RWPE2 (cell line): ENCODE measurements at regions not wholly inside any gene's neighbourhood (a gene's known extent, or its start where the extent isn't known, plus 50 kb on each side); places are given as distances from the start of the nearest gene placed in this dataset.

ENCODE experiments used
- ATAC-seq: fragments of 200-7000 bp; cut with Tn5 transposase; 3 replicates; pipeline ENCODE4 v1.9.1; 2021; ENCODE audit warnings: low read depth
- DNase-seq: peaks from one replicate; pipeline ENCODE4 v3.0.0-alpha.2; 2020; ENCODE audit warnings: low spot score
- H3K27ac ChIP-seq: fragments of 450-650 bp; 2 replicates; pipeline ENCODE4 v1.5.1; 2017; ENCODE audit warnings: mild to moderate bottlenecking; ENCODE audit not compliant: poor library complexity, severe bottlenecking
- H3K27me3 ChIP-seq: fragments of 250-450 bp; sonication (Bioruptor Pico); 2 replicates; pipeline ENCODE4 v1.5.1; 2021; ENCODE audit warnings: mild to moderate bottlenecking, moderate library complexity; ENCODE audit not compliant: insufficient read depth, poor library complexity, severe bottlenecking
- H3K36me3 ChIP-seq: fragments of 250-450 bp; sonication (Bioruptor Pico); 2 replicates; pipeline ENCODE4 v1.5.1; 2020; ENCODE audit warnings: low read depth, mild to moderate bottlenecking, moderate library complexity
- H3K4me1 ChIP-seq: fragments of 250-450 bp; sonication (Bioruptor Pico); 2 replicates; pipeline ENCODE4 v1.5.1; 2021; ENCODE audit warnings: mild to moderate bottlenecking, moderate library complexity; ENCODE audit not compliant: insufficient read depth, poor library complexity, severe bottlenecking
- H3K4me3 ChIP-seq: fragments of 250-450 bp; sonication (Bioruptor Pico); 2 replicates; pipeline ENCODE4 v1.5.1; 2021; ENCODE audit warnings: mild to moderate bottlenecking, moderate library complexity; ENCODE audit not compliant: severe bottlenecking
- H3K9me3 ChIP-seq: fragments of 250-450 bp; sonication (Bioruptor Pico); 2 replicates; pipeline ENCODE4 v1.5.1; 2021; ENCODE audit warnings: mild to moderate bottlenecking, moderate library complexity; ENCODE audit not compliant: severe bottlenecking
- CTCF ChIP-seq: fragments of 450-650 bp; IDR thresholded peaks from one replicate; pipeline ENCODE4 v1.5.1; 2017; ENCODE audit warnings: mild to moderate bottlenecking, moderate library complexity; ENCODE audit not compliant: poor library complexity, severe bottlenecking

GRCh38 chr10:52410916-52411315, 96.8 kb downstream of the DKK1 start:
- peaks cover 13% of the 10 kb centered on the region for H3K4me1 ChIP-seq
- no peak overlapping the region for H3K27ac ChIP-seq
- H3K4me3 ChIP-seq: no peak overlapping the region
- no peaks in the 10 kb centered on the region for H3K9me3 ChIP-seq
- TF ChIP-seq CTCF: no peak
- no peak for DNase-seq
- H3K36me3 ChIP-seq: no peaks in the 10 kb centered on the region
- no peak for ATAC-seq
- H3K27me3 ChIP-seq: no peaks in the 10 kb centered on the region

- ATAC-seq: no peak
- DNase-seq: no peak
- no peak for TF ChIP-seq CTCF
- Histone ChIP-seq H3K27me3 (no peaks in the 10 kb centered on the region), H3K36me3 (no peaks in the 10 kb centered on the region), H3K27ac (no peak overlapping the region), H3K4me3 (no peak overlapping the region), H3K9me3 (no peaks in the 10 kb centered on the region), H3K4me1 (peaks cover 3% of the 10 kb centered on the region)
Observed at GRCh38 chr10:52419281-52419680, 105.2 kb downstream of the DKK1 start.

- Histone ChIP-seq H3K27me3 (no peaks in the 10 kb centered on the region), H3K9me3 (no peaks in the 10 kb centered on the region), H3K4me3 (no peak overlapping the region), H3K4me1 (peaks cover 3% of the 10 kb centered on the region), H3K27ac (no peak overlapping the region), H3K36me3 (no peaks in the 10 kb centered on the region)
- DNase-seq: no peak
- no peak for TF ChIP-seq CTCF
- no peak for ATAC-seq
Observed at GRCh38 chr10:52420656-52421055, 106.6 kb downstream of the DKK1 start.

GRCh38 chr10:52423369-52423768, 109.3 kb downstream of the DKK1 start:
- H3K4me1 ChIP-seq: peaks cover 3% of the 10 kb centered on the region
- no peaks in the 10 kb centered on the region for H3K27me3 ChIP-seq
- H3K9me3 ChIP-seq: no peaks in the 10 kb centered on the region
- no peaks in the 10 kb centered on the region for H3K36me3 ChIP-seq
- ATAC-seq: peak; percentile 66
- no peak for TF ChIP-seq CTCF
- H3K27ac ChIP-seq: no peak overlapping the region
- no peak for DNase-seq
- H3K4me3 ChIP-seq: no peak overlapping the region

GRCh38 chr10:52424341-52424740, 110.3 kb downstream of the DKK1 start:
- no peak for DNase-seq
- no peaks in the 10 kb centered on the region for H3K36me3 ChIP-seq
- no peak overlapping the region for H3K27ac ChIP-seq

More at GRCh38 chr10:52424341-52424740, 110.3 kb downstream of the DKK1 start:
- Histone ChIP-seq H3K4me1 (peaks cover 3% of the 10 kb centered on the region), H3K27me3 (no peaks in the 10 kb centered on the region), H3K9me3 (no peaks in the 10 kb centered on the region), H3K4me3 (no peak overlapping the region)
- no peak for TF ChIP-seq CTCF
- ATAC-seq: no peak
